GM19351 (cell line): ENCODE measurements at regions not wholly inside any gene's neighbourhood (a gene's known extent, or its start where the extent isn't known, plus 50 kb on each side); places are given as distances from the start of the nearest gene placed in this dataset.
"Not testable (repeated sequence)": the region's sequence is repeated elsewhere in the genome, so short reads cannot be mapped to it uniquely, and the experiment has no call there.

Experiments
- ATAC-seq: cut with Tn5 transposase; IDR thresholded peaks from one replicate; pipeline ENCODE4 v1.9.1; 2021; ENCODE audit warnings: mild to moderate bottlenecking, moderate library complexity; ENCODE audit not compliant: unreplicated experiment

GRCh38 chr22:48310740-48311139, 1516.9 kb downstream of the BRD1 start:
- ATAC-seq = no peak

GRCh38 chr22:48310289-48310688, 1517.4 kb downstream of the BRD1 start:
- ATAC-seq = no peak

- ATAC-seq = no peak
Measured at GRCh38 chr22:48309836-48310235, 1517.8 kb downstream of the BRD1 start.

- ATAC-seq = no peak
Measured at GRCh38 chr22:48309115-48309705, 1518.5 kb downstream of the BRD1 start.

- ATAC-seq = no peak
Measured at GRCh38 chr22:48307931-48308330, 1519.7 kb downstream of the BRD1 start.

- no peak for ATAC-seq
Measured at GRCh38 chr22:48306785-48307510, 1520.7 kb downstream of the BRD1 start.

GRCh38 chr22:48306284-48306683, 1521.4 kb downstream of the BRD1 start:
- ATAC-seq = no peak

- no peak for ATAC-seq
Measured at GRCh38 chr22:48305726-48306235, 1521.9 kb downstream of the BRD1 start.

GRCh38 chr22:48303369-48303725, 1524.3 kb downstream of the BRD1 start:
- no peak for ATAC-seq

- ATAC-seq = no peak
Measured at GRCh38 chr22:48302657-48303368, 1524.9 kb downstream of the BRD1 start.

GRCh38 chr22:48301908-48302307, 1525.8 kb downstream of the BRD1 start:
- no peak for ATAC-seq

GRCh38 chr22:48301421-48301820, 1526.3 kb downstream of the BRD1 start:
- no peak for ATAC-seq

GRCh38 chr22:48300877-48301276, 1526.8 kb downstream of the BRD1 start:
- no peak for ATAC-seq

- ATAC-seq = no peak
Measured at GRCh38 chr22:48299801-48300200, 1527.9 kb downstream of the BRD1 start.

- ATAC-seq = no peak
Measured at GRCh38 chr22:48299124-48299523, 1528.5 kb downstream of the BRD1 start.

GRCh38 chr22:48297296-48297695, 1530.4 kb downstream of the BRD1 start:
- ATAC-seq = no peak

- ATAC-seq = not testable (repeated sequence)
Measured at GRCh38 chr22:48289954-48290353, 1527.5 kb downstream of the TBC1D22A start.

- ATAC-seq = no peak
Measured at GRCh38 chr22:48288376-48288940, 1526.0 kb downstream of the TBC1D22A start.

GRCh38 chr22:48287031-48287430, 1524.6 kb downstream of the TBC1D22A start:
- no peak for ATAC-seq

- ATAC-seq = no peak
Measured at GRCh38 chr22:48284671-48285070, 1522.2 kb downstream of the TBC1D22A start.

- ATAC-seq = no peak
Measured at GRCh38 chr22:48282804-48283203, 1520.4 kb downstream of the TBC1D22A start.

GRCh38 chr22:48279461-48279756, 1517.0 kb downstream of the TBC1D22A start:
- ATAC-seq = no peak
